Adrenal gland (tissue), 9 donors: ENCODE measurements at regions not wholly inside any gene's neighbourhood (a gene's known extent, or its start where the extent isn't known, plus 50 kb on each side); places are given as distances from the start of the nearest gene placed in this dataset.

ENCODE experiments used
- DNase-seq, 7 donors: peaks; one replicate each; pipeline ENCODE4 v3.0.0-alpha.2; 2019 to 2020
- H3K27ac ChIP-seq, 5 donors: fragments of 200-600 bp; sonication (generic) in 4 of 5; 1 replicate in 3 of 5; 2 replicates in 2 of 5; pipeline versions ENCODE4 v1.5.1 to v1.8.0; 2016 to 2020; ENCODE audit warnings: mild to moderate bottlenecking in 1 of 5
- H3K27me3 ChIP-seq: fragments of 200-600 bp; 2 replicates; pipeline ENCODE4 v1.8.0; 2021
- H3K36me3 ChIP-seq, 2 donors: fragments of 200-600 bp; replicated peaks in 1 of 2; 1 replicate in 1 of 2; 2 replicates in 1 of 2; pipeline versions ENCODE4 v1.5.1 to v1.8.0; 2018 to 2022
- H3K4me1 ChIP-seq, 2 donors: fragments of 200-600 bp; replicated peaks in 1 of 2; 1 replicate in 1 of 2; 2 replicates in 1 of 2; pipeline versions ENCODE4 v1.5.1 to v1.8.0; 2018 to 2021
- H3K4me3 ChIP-seq, 4 donors: fragments of 200-600 bp; sonication (generic) in 3 of 4; one replicate each; pipeline ENCODE4 v1.5.1; 2016 to 2018
- H3K9me3 ChIP-seq, 3 donors: fragments of 200-600 bp; sonication (generic) in 1 of 3; replicated peaks in 1 of 3; 1 replicate in 2 of 3; 2 replicates in 1 of 3; pipeline versions ENCODE4 v1.5.1 to v1.8.0; 2016 to 2021
- CTCF ChIP-seq, 6 experiments: fragments of 450-650 bp in 4 of 6; fragments of 200-600 bp in 2 of 6; sonication (generic) in 1 of 6; IDR thresholded peaks; 1 replicate in 5 of 6; 2 replicates in 1 of 6; pipeline versions ENCODE4 v1.5.1 to v1.8.0; 2016 to 2021; ENCODE audit warnings: antibody characterized with exemption in 6 of 6, mild to moderate bottlenecking in 2 of 6, moderate library complexity in 1 of 6
- POLR2A ChIP-seq, 2 donors: fragments of 450-650 bp; IDR thresholded peaks; one replicate each; pipeline ENCODE4 v1.6.1; 2017; ENCODE audit warnings: antibody characterized with exemption in 2 of 2, mild to moderate bottlenecking in 2 of 2, moderate library complexity in 1 of 2
- WGBS, 4 donors: extraction: QIAGEN DNeasy Blood & Tissue Kit in 2 of 4; methylation state at CpG; one replicate each; pipeline versions ENCODE4 v1.1.5 to v1.1.7; 2013 to 2017; 5-methylcytosine and 5-hydroxymethylcytosine counted together
- intact Hi-C, 2 donors: fragments of 100-400 bp; cut with DNase I; formaldehyde crosslinking; loops; one replicate each; pipeline versions ENCODE4 v1.14.1 to v1.15.0; 2022 to 2023
- donor health status: healthy with polysubstance abuse.
- donor health status: Bipolar disorder and iron deficiency.
- donor health status: DM: yes; HTN: yes; CAD: no.
- donor health status: DM: no; HTN: no; CAD: no.
- donor health status: DM: no; HTN: no; CAD: no.

GRCh38 chr18:73079920-73080319 lies 212.1 kb upstream of the NETO1 start:
- H3K9me3 ChIP-seq = no peaks in the 10 kb centered on the region
- H3K27me3 ChIP-seq = no peaks in the 10 kb centered on the region
- no peak overlapping the region for H3K27ac ChIP-seq
- intact Hi-C loops = no loop called here
- no peaks in the 10 kb centered on the region for H3K36me3 ChIP-seq
- H3K4me3 ChIP-seq = no peak overlapping the region
- TF ChIP-seq POLR2A (IDR thresholded peaks at IDR 0.05) (no peak), CTCF (IDR thresholded peaks at IDR 0.05) (no peak)
- no peak for DNase-seq
- no peaks in the 10 kb centered on the region for H3K4me1 ChIP-seq
- WGBS, 4 donors = 61 to 77% (median 67%) methylated on average over 2 of the region's 2 CpGs

- intact Hi-C loops = no loop called here
- no peaks in the 10 kb centered on the region for H3K36me3 ChIP-seq
- 47 to 58% (median 52%) methylated on average over 4 of the region's 4 CpGs for WGBS, 4 donors
Measured at GRCh38 chr18:73060666-73061288, 193.0 kb upstream of the NETO1 start.

GRCh38 chr18:73059280-73059679 lies 191.5 kb upstream of the NETO1 start:
- intact Hi-C loops = no loop called here
- H3K27ac ChIP-seq = no peak overlapping the region
- no peaks in the 10 kb centered on the region for H3K27me3 ChIP-seq
- TF ChIP-seq POLR2A (IDR thresholded peaks at IDR 0.05) = no peak
- no peak for TF ChIP-seq CTCF (IDR thresholded peaks at IDR 0.05)
- no peak for DNase-seq
- H3K4me1 ChIP-seq = no peaks in the 10 kb centered on the region
- WGBS, 4 donors = 53 to 72% (median 62%) methylated on average over 2 of the region's 2 CpGs
- no peaks in the 10 kb centered on the region for H3K36me3 ChIP-seq
- H3K9me3 ChIP-seq = no peaks in the 10 kb centered on the region
- no peak overlapping the region for H3K4me3 ChIP-seq

More at GRCh38 chr18:73060666-73061288, 193.0 kb upstream of the NETO1 start:
- no peaks in the 10 kb centered on the region for H3K4me1 ChIP-seq
- H3K4me3 ChIP-seq = no peak overlapping the region
- no peaks in the 10 kb centered on the region for H3K27me3 ChIP-seq
- DNase-seq = no peak
- H3K9me3 ChIP-seq = no peaks in the 10 kb centered on the region
- H3K27ac ChIP-seq = no peak overlapping the region
- TF ChIP-seq POLR2A (IDR thresholded peaks at IDR 0.05) = no peak
- no peak for TF ChIP-seq CTCF (IDR thresholded peaks at IDR 0.05)

- no peak for DNase-seq
- intact Hi-C loops = no loop called here
- no peaks in the 10 kb centered on the region for H3K4me1 ChIP-seq
Measured at GRCh38 chr18:73047688-73048087, 179.9 kb upstream of the NETO1 start.

More at GRCh38 chr18:73047688-73048087, 179.9 kb upstream of the NETO1 start:
- Histone ChIP-seq H3K9me3 (no peaks in the 10 kb centered on the region), H3K4me3 (no peak overlapping the region), H3K27me3 (no peaks in the 10 kb centered on the region), H3K27ac (no peak overlapping the region), H3K36me3 (no peaks in the 10 kb centered on the region)
- no peak for TF ChIP-seq POLR2A (IDR thresholded peaks at IDR 0.05)
- no peak for TF ChIP-seq CTCF (IDR thresholded peaks at IDR 0.05)
